ENCODE measurements at regions not wholly inside any gene's neighbourhood (a gene's known extent, or its start where the extent isn't known, plus 50 kb on each side); places are given as distances from the start of the nearest gene placed in this dataset.
"Not testable (repeated sequence)": the region's sequence is repeated elsewhere in the genome, so short reads cannot be mapped to it uniquely, and the experiment has no call there.

GRCh38 chr18:67771271-67771670, 254.8 kb upstream of the DSEL start:
- H3K4me3 Mint-ChIP-seq (ENCODE audit: low read depth, unreplicated experiment) = no peak overlapping the region
- DNase-seq = no peak
- no peaks in the 10 kb centered on the region for H3K27me3 Mint-ChIP-seq (ENCODE audit: unreplicated experiment)
- BruUV-seq (replicated peaks) = no TSS peak
- no peaks in the 10 kb centered on the region for H3K9me3 Mint-ChIP-seq (ENCODE audit: low read depth, unreplicated experiment)
- TF ChIP-seq CTCF (IDR thresholded peaks at IDR 0.05; ENCODE audit: unreplicated experiment) = no peak
- no peaks in the 10 kb centered on the region for H3K36me3 Mint-ChIP-seq (ENCODE audit: insufficient read depth, unreplicated experiment)
- peaks cover 21% of the 10 kb centered on the region for H3K4me1 Mint-ChIP-seq (ENCODE audit: low read depth, unreplicated experiment)
- no peak overlapping the region for H3K27ac Mint-ChIP-seq (ENCODE audit: unreplicated experiment)
- CTCF ChIA-PET = interaction anchor here (1.5 kb wide), 1 partner anchor 12 kb away, joined by 3 read pairs; no protein-coding TSS in a partner anchor
- intact Hi-C loops (cut with micrococcal nuclease; ENCODE audit: unreplicated experiment) = no loop called here

GRCh38 chr18:67770520-67770919, 254.0 kb upstream of the DSEL start:
- no peaks in the 10 kb centered on the region for H3K9me3 Mint-ChIP-seq (ENCODE audit: low read depth, unreplicated experiment)
- no peaks in the 10 kb centered on the region for H3K27me3 Mint-ChIP-seq (ENCODE audit: unreplicated experiment)
- DNase-seq = no peak
- CTCF ChIA-PET = interaction anchor here (1.5 kb wide), 1 partner anchor 13 kb away, joined by 3 read pairs; no protein-coding TSS in a partner anchor
- no peak overlapping the region for H3K27ac Mint-ChIP-seq (ENCODE audit: unreplicated experiment)
- BruUV-seq (replicated peaks) = no TSS peak
- TF ChIP-seq CTCF (IDR thresholded peaks at IDR 0.05; ENCODE audit: unreplicated experiment) = no peak
- intact Hi-C loops (cut with micrococcal nuclease; ENCODE audit: unreplicated experiment) = no loop called here
- H3K4me3 Mint-ChIP-seq (ENCODE audit: low read depth, unreplicated experiment) = no peak overlapping the region
- peaks cover 24% of the 10 kb centered on the region for H3K4me1 Mint-ChIP-seq (ENCODE audit: low read depth, unreplicated experiment)
- H3K36me3 Mint-ChIP-seq (ENCODE audit: insufficient read depth, unreplicated experiment) = no peaks in the 10 kb centered on the region

GRCh38 chr18:67766930-67767329, 250.4 kb upstream of the DSEL start:
- intact Hi-C loops (cut with micrococcal nuclease; ENCODE audit: unreplicated experiment) = no loop called here
- no peak for TF ChIP-seq CTCF (IDR thresholded peaks at IDR 0.05; ENCODE audit: unreplicated experiment)
- Mint-ChIP-seq H3K36me3 (ENCODE audit: insufficient read depth, unreplicated experiment) (no peaks in the 10 kb centered on the region), H3K4me3 (ENCODE audit: low read depth, unreplicated experiment) (no peak overlapping the region), H3K4me1 (ENCODE audit: low read depth, unreplicated experiment) (peaks cover 23% of the 10 kb centered on the region), H3K9me3 (ENCODE audit: low read depth, unreplicated experiment) (no peaks in the 10 kb centered on the region), H3K27ac (ENCODE audit: unreplicated experiment) (no peak overlapping the region), H3K27me3 (ENCODE audit: unreplicated experiment) (no peaks in the 10 kb centered on the region)
- peak; percentile 41 for DNase-seq
- CTCF ChIA-PET = no interaction called here
- BruUV-seq (replicated peaks) = no TSS peak

GRCh38 chr18:67752211-67752610, 235.7 kb upstream of the DSEL start:
- H3K4me3 Mint-ChIP-seq (ENCODE audit: low read depth, unreplicated experiment); DNase-seq; CTCF ChIA-PET; intact Hi-C loops (cut with micrococcal nuclease; ENCODE audit: unreplicated experiment); H3K9me3 Mint-ChIP-seq (ENCODE audit: low read depth, unreplicated experiment); H3K36me3 Mint-ChIP-seq (ENCODE audit: insufficient read depth, unreplicated experiment); H3K27ac Mint-ChIP-seq (ENCODE audit: unreplicated experiment); BruUV-seq (replicated peaks); H3K27me3 Mint-ChIP-seq (ENCODE audit: unreplicated experiment); H3K4me1 Mint-ChIP-seq (ENCODE audit: low read depth, unreplicated experiment): not testable (repeated sequence)

- Mint-ChIP-seq H3K36me3 (ENCODE audit: insufficient read depth, unreplicated experiment) (no peaks in the 10 kb centered on the region), H3K4me3 (ENCODE audit: low read depth, unreplicated experiment) (no peak overlapping the region), H3K27ac (ENCODE audit: unreplicated experiment) (no peak overlapping the region), H3K27me3 (ENCODE audit: unreplicated experiment) (no peaks in the 10 kb centered on the region), H3K9me3 (ENCODE audit: low read depth, unreplicated experiment) (peaks cover 22% of the 10 kb centered on the region), H3K4me1 (ENCODE audit: low read depth, unreplicated experiment) (no peaks in the 10 kb centered on the region)
- TF ChIP-seq CTCF (IDR thresholded peaks at IDR 0.05; ENCODE audit: unreplicated experiment) = no peak
- CTCF ChIA-PET = no interaction called here
- no TSS peak for BruUV-seq (replicated peaks)
- DNase-seq = no peak
- intact Hi-C loops (cut with micrococcal nuclease; ENCODE audit: unreplicated experiment) = no loop called here
These were observed 226.4 kb upstream of the DSEL start for GRCh38 chr18:67742954-67743353.
